ENCODE measurements at regions not wholly inside any gene's neighbourhood (a gene's known extent, or its start where the extent isn't known, plus 50 kb on each side); places are given as distances from the start of the nearest gene placed in this dataset.
"Not testable (repeated sequence)": the region's sequence is repeated elsewhere in the genome, so short reads cannot be mapped to it uniquely, and the experiment has no call there.

- peak; percentile 4 for DNase-seq (ENCODE audit: low read depth)
These were observed 862.2 kb downstream of the RPS29 start for GRCh38 chr14:48723841-48724495.

- no peak for DNase-seq (ENCODE audit: low read depth)
These were observed 871.8 kb downstream of the RPS29 start for GRCh38 chr14:48714366-48714765.

- DNase-seq (ENCODE audit: low read depth): no peak
These were observed 876.0 kb downstream of the RPS29 start for GRCh38 chr14:48710133-48710532.

- no peak for DNase-seq (ENCODE audit: low read depth)
These were observed 876.8 kb downstream of the RPS29 start for GRCh38 chr14:48709277-48709785.

- DNase-seq (ENCODE audit: low read depth): no peak
These were observed 881.5 kb downstream of the RPS29 start for GRCh38 chr14:48704639-48705038.

GRCh38 chr14:48703728-48704467 is 882.3 kb downstream of the RPS29 start:
- DNase-seq (ENCODE audit: low read depth): no peak

GRCh38 chr14:48697362-48697761 is 888.8 kb downstream of the RPS29 start:
- DNase-seq (ENCODE audit: low read depth): not testable (repeated sequence)

GRCh38 chr14:48693793-48694192 is 892.4 kb downstream of the RPS29 start:
- no peak for DNase-seq (ENCODE audit: low read depth)

GRCh38 chr14:48690349-48690748 is 895.8 kb downstream of the RPS29 start:
- no peak for DNase-seq (ENCODE audit: low read depth)

- DNase-seq (ENCODE audit: low read depth): no peak
These were observed 899.5 kb downstream of the RPS29 start for GRCh38 chr14:48686650-48687049.

- DNase-seq (ENCODE audit: low read depth): no peak
These were observed 913.7 kb downstream of the RPS29 start for GRCh38 chr14:48672506-48672905.

- DNase-seq (ENCODE audit: low read depth): no peak
These were observed 915.2 kb downstream of the RPS29 start for GRCh38 chr14:48670939-48671338.

- DNase-seq (ENCODE audit: low read depth): no peak
These were observed 920.9 kb downstream of the RPS29 start for GRCh38 chr14:48665077-48665784.

GRCh38 chr14:48643241-48643640 is 942.9 kb downstream of the RPS29 start:
- no peak for DNase-seq (ENCODE audit: low read depth)

- DNase-seq (ENCODE audit: low read depth): no peak
These were observed 953.5 kb upstream of the MDGA2 start for GRCh38 chr14:48628870-48629269.

GRCh38 chr14:48622980-48623379 is 947.6 kb upstream of the MDGA2 start:
- no peak for DNase-seq (ENCODE audit: low read depth)

GRCh38 chr14:48618057-48618456 is 942.7 kb upstream of the MDGA2 start:
- DNase-seq (ENCODE audit: low read depth): no peak

GRCh38 chr14:48616931-48617330 is 941.5 kb upstream of the MDGA2 start:
- DNase-seq (ENCODE audit: low read depth): no peak

- DNase-seq (ENCODE audit: low read depth): no peak
These were observed 940.2 kb upstream of the MDGA2 start for GRCh38 chr14:48615618-48616017.

- no peak for DNase-seq (ENCODE audit: low read depth)
These were observed 938.6 kb upstream of the MDGA2 start for GRCh38 chr14:48614003-48614402.

GRCh38 chr14:48606960-48607359 is 931.6 kb upstream of the MDGA2 start:
- DNase-seq (ENCODE audit: low read depth): not testable (repeated sequence)

GRCh38 chr14:48598458-48598857 is 923.1 kb upstream of the MDGA2 start:
- DNase-seq (ENCODE audit: low read depth): no peak

- DNase-seq (ENCODE audit: low read depth): no peak
These were observed 910.7 kb upstream of the MDGA2 start for GRCh38 chr14:48586099-48586498.
